GM13976 (cell line): ENCODE measurements at regions not wholly inside any gene's neighbourhood (a gene's known extent, or its start where the extent isn't known, plus 50 kb on each side); places are given as distances from the start of the nearest gene placed in this dataset.

ENCODE experiments used
- DNase-seq: peaks from one replicate; pipeline ENCODE4 v3.0.0; 2012; ENCODE audit warnings: low spot score
- CTCF ChIP-seq: IDR thresholded peaks from 2 replicates; pipeline ENCODE4 v1.5.1; 2012; ENCODE audit warnings: borderline replicate concordance, mild to moderate bottlenecking; ENCODE audit not compliant: insufficient read depth; ENCODE audit errors: extremely low read depth, missing control alignments, control extremely low read depth
- in situ Hi-C: fragments of 300-500 bp; cut with MboI; formaldehyde crosslinking; loops from one replicate; pipeline ENCODE4 v1.12.0; 2022; ENCODE audit warnings: low sequenced_read_pairs, mixed read lengths, inconsistent platforms; ENCODE audit not compliant: unreplicated experiment

- no peak for TF ChIP-seq CTCF
- in situ Hi-C loops = no loop called here
- DNase-seq = no peak
Measured at GRCh38 chr3:25069970-25070369, 358.1 kb upstream of the RARB start.

- in situ Hi-C loops = no loop called here
- no peak for TF ChIP-seq CTCF
- DNase-seq = no peak
Measured at GRCh38 chr3:25071846-25072245, 356.2 kb upstream of the RARB start.

- in situ Hi-C loops = no loop called here
- DNase-seq = no peak
- TF ChIP-seq CTCF = no peak
Measured at GRCh38 chr3:25073423-25073822, 354.6 kb upstream of the RARB start.

- no peak for TF ChIP-seq CTCF
- DNase-seq = no peak
- in situ Hi-C loops = no loop called here
Measured at GRCh38 chr3:25074149-25074548, 353.9 kb upstream of the RARB start.

GRCh38 chr3:25080461-25080860 lies 347.6 kb upstream of the RARB start:
- in situ Hi-C loops = no loop called here
- no peak for DNase-seq
- no peak for TF ChIP-seq CTCF

- in situ Hi-C loops = no loop called here
Measured at GRCh38 chr3:25084016-25084415, 344.0 kb upstream of the RARB start.

More at GRCh38 chr3:25084016-25084415, 344.0 kb upstream of the RARB start:
- TF ChIP-seq CTCF = no peak
- no peak for DNase-seq
